ENCODE measurements at regions not wholly inside any gene's neighbourhood (a gene's known extent, or its start where the extent isn't known, plus 50 kb on each side); places are given as distances from the start of the nearest gene placed in this dataset.

DNA sequence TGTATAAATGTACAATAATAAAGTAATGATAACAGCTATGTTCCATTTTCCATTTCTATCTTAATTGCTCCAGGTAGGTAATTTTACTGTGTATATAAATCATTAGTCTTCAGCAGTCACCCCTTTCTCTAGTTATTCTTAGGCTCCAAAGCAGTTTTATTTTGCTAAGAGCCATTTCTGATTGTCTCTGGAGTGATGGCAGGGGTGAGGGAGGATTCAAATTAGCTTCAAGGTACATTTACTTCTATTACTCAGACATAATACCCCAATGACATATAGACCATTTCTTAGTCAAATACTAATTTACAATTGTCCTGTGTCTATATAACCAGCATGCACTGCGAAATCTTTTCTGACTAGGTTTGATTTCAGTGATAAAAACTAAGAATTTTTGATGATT, 663.4 kb upstream of the PRMT6 start:
- Histone ChIP-seq H3K27ac (no peak overlapping the region), H3F3A (ENCODE audit: low read depth) (no peaks in the 10 kb centered on the region), H3K4me3 (no peak overlapping the region), H4K20me1 (ENCODE audit: low read depth) (no peaks in the 10 kb centered on the region), H2AFZ (replicated peaks) (no peak overlapping the region), H3K9me3 (ENCODE audit: low read depth) (no peaks in the 10 kb centered on the region), H3K4me2 (no peak overlapping the region), H3K36me3 (no peaks in the 10 kb centered on the region), H3K4me1 (no peaks in the 10 kb centered on the region), H3K27me3 (no peaks in the 10 kb centered on the region), H3K9ac (no peak overlapping the region), H3K79me2 (ENCODE audit: low read depth) (no peaks in the 10 kb centered on the region)
- H3K36me3 Mint-ChIP-seq: no peaks in the 10 kb centered on the region
- DNase-seq (ENCODE audit: low spot score): no peak
- H3K4me1 Mint-ChIP-seq: no peaks in the 10 kb centered on the region
- TF ChIP-seq, protein P1, sequence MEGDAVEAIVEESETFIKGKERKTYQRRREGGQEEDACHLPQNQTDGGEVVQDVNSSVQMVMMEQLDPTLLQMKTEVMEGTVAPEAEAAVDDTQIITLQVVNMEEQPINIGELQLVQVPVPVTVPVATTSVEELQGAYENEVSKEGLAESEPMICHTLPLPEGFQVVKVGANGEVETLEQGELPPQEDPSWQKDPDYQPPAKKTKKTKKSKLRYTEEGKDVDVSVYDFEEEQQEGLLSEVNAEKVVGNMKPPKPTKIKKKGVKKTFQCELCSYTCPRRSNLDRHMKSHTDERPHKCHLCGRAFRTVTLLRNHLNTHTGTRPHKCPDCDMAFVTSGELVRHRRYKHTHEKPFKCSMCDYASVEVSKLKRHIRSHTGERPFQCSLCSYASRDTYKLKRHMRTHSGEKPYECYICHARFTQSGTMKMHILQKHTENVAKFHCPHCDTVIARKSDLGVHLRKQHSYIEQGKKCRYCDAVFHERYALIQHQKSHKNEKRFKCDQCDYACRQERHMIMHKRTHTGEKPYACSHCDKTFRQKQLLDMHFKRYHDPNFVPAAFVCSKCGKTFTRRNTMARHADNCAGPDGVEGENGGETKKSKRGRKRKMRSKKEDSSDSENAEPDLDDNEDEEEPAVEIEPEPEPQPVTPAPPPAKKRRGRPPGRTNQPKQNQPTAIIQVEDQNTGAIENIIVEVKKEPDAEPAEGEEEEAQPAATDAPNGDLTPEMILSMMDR (IDR thresholded peaks at IDR 0.05): no peak
- no peak for TF ChIP-seq EZH2phosphoT487 (IDR thresholded peaks at IDR 0.05)
- no peak for TF ChIP-seq EZH2 (IDR thresholded peaks at IDR 0.05)
- H3K27ac Mint-ChIP-seq: no peak overlapping the region
- no peaks in the 10 kb centered on the region for H3K27me3 Mint-ChIP-seq (ENCODE audit: insufficient read depth, low read depth)
- no peaks in the 10 kb centered on the region for H3K9me3 Mint-ChIP-seq
- H3K4me3 Mint-ChIP-seq: no peak overlapping the region

DNA sequence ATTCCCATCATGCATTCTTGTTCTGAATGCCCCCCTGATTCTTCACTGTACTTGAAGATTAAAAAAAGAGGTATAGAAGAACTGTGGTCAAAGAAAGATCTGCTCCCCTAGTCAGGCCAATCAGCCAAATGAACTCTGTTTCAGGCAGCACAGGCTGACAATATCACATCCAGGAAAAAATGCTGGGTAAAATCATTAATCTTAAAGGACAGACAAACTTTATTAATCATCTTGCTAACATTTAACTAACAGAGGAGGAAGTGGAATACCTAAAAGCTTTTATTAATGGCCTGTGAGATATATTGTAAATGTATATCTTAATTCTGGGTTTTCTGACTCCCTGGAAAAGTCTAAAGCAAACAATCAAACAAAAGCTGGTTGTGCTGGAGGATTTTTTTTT, 660.5 kb upstream of the PRMT6 start:
- H3K4me3 Mint-ChIP-seq: no peak overlapping the region

DNA sequence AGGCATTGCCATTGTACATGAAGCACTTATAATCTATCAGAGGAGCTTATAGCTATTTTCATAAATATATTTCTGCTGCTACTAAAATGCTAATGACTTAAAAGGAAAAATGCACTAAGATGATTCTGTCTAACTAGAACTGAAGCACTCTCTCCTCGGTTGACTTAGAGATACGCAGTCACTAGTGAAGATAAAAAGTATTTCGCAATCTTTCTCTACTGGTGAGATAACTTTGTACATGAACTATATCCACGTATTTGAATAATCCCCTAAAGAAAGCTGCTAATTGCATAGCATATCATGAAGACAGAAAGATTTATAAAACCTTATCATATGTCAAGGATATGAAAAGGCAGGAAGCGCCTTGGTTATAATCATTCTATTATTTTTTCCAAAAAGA, 658.1 kb upstream of the PRMT6 start:
- Histone ChIP-seq H4K20me1 (ENCODE audit: low read depth) (no peaks in the 10 kb centered on the region), H3K9me3 (ENCODE audit: low read depth) (no peaks in the 10 kb centered on the region), H2AFZ (replicated peaks) (no peak overlapping the region), H3K27me3 (no peaks in the 10 kb centered on the region), H3K4me3 (no peak overlapping the region), H3K4me2 (no peak overlapping the region), H3K4me1 (no peaks in the 10 kb centered on the region), H3F3A (ENCODE audit: low read depth) (no peaks in the 10 kb centered on the region), H3K79me2 (ENCODE audit: low read depth) (no peaks in the 10 kb centered on the region), H3K27ac (no peak overlapping the region), H3K9ac (no peak overlapping the region), H3K36me3 (no peaks in the 10 kb centered on the region)
- H3K4me1 Mint-ChIP-seq: no peaks in the 10 kb centered on the region
- no peaks in the 10 kb centered on the region for H3K36me3 Mint-ChIP-seq
- H3K9me3 Mint-ChIP-seq: no peaks in the 10 kb centered on the region
- no peak for DNase-seq (ENCODE audit: low spot score)
- no peaks in the 10 kb centered on the region for H3K27me3 Mint-ChIP-seq (ENCODE audit: insufficient read depth, low read depth)
- no peak overlapping the region for H3K27ac Mint-ChIP-seq
- no peak overlapping the region for H3K4me3 Mint-ChIP-seq
- no peak for TF ChIP-seq EZH2 (IDR thresholded peaks at IDR 0.05)
- TF ChIP-seq, protein P1 (IDR thresholded peaks at IDR 0.05): no peak
- TF ChIP-seq EZH2phosphoT487 (IDR thresholded peaks at IDR 0.05): no peak

More for the DNA sequence above, 660.5 kb upstream of the PRMT6 start:
- DNase-seq (ENCODE audit: low spot score): no peak
- no peaks in the 10 kb centered on the region for H3K9me3 ChIP-seq (ENCODE audit: low read depth)
- Mint-ChIP-seq H3K4me1 (no peaks in the 10 kb centered on the region), H3K9me3 (no peaks in the 10 kb centered on the region), H3K27me3 (ENCODE audit: insufficient read depth, low read depth) (no peaks in the 10 kb centered on the region), H3K36me3 (no peaks in the 10 kb centered on the region), H3K27ac (no peak overlapping the region)
- H3K27me3 ChIP-seq: no peaks in the 10 kb centered on the region
- no peak overlapping the region for H2AFZ ChIP-seq (replicated peaks)
- no peak overlapping the region for H3K27ac ChIP-seq
- no peaks in the 10 kb centered on the region for H3K4me1 ChIP-seq
- no peaks in the 10 kb centered on the region for H3K36me3 ChIP-seq
- H3F3A ChIP-seq (ENCODE audit: low read depth): no peaks in the 10 kb centered on the region
- TF ChIP-seq, protein P1 (IDR thresholded peaks at IDR 0.05): no peak
- TF ChIP-seq EZH2phosphoT487 (IDR thresholded peaks at IDR 0.05) (no peak), EZH2 (IDR thresholded peaks at IDR 0.05) (no peak)
- no peaks in the 10 kb centered on the region for H4K20me1 ChIP-seq (ENCODE audit: low read depth)
- no peaks in the 10 kb centered on the region for H3K79me2 ChIP-seq (ENCODE audit: low read depth)
- H3K4me2 ChIP-seq: no peak overlapping the region
- no peak overlapping the region for H3K9ac ChIP-seq
- H3K4me3 ChIP-seq: no peak overlapping the region
